ENCODE measurements at regions not wholly inside any gene's neighbourhood (a gene's known extent, or its start where the extent isn't known, plus 50 kb on each side); places are given as distances from the start of the nearest gene placed in this dataset.
"Not testable (repeated sequence)": the region's sequence is repeated elsewhere in the genome, so short reads cannot be mapped to it uniquely, and the experiment has no call there.

- no peak for DNase-seq
- Histone ChIP-seq H3K27me3 (ENCODE audit: insufficient read depth) (no peaks in the 10 kb centered on the region; the same call in 1 of the 2 replicates), H3K9me3 (no peaks in the 10 kb centered on the region), H3K9ac (no peak overlapping the region), H3K4me3 (ENCODE audit: low read depth in 2 of 2, low read length in 1 of 2) (no peak overlapping the region), H3K4me2 (no peak overlapping the region; the same call in 1 of the 2 replicates), H3F3A (replicated peaks; ENCODE audit: insufficient read depth) (peaks cover 48% of the 10 kb centered on the region), H3K4me1 (ENCODE audit: control insufficient read depth in 1 of 2, insufficient read depth in 2 of 2, low read depth in 1 of 2, low read length in 1 of 2) (peaks cover 0 to 16% of the 10 kb centered on the region in 2 experiments; a peak in 1 of 4 replicates), H3K36me3 (replicated peaks in 1 of 2; ENCODE audit: control insufficient read depth in 1 of 2, insufficient read depth in 2 of 2, low read length in 1 of 2) (no peaks in the 10 kb centered on the region), H4K20me1 (ENCODE audit: insufficient read depth) (no peaks in the 10 kb centered on the region), H3K9me2 (no peaks in the 10 kb centered on the region), H3K27ac (ENCODE audit: low read depth in 2 of 2, low read length in 1 of 2) (peak overlapping the region in 1 of 2 experiments; percentile 88; a peak in 2 of 4 replicates), H2AFZ (ENCODE audit: low read depth) (no peak overlapping the region), H3K79me2 (ENCODE audit: insufficient read depth) (no peaks in the 10 kb centered on the region)
- CTCF ChIA-PET = no interaction called here
- TF ChIP-seq SIN3A (IDR thresholded peaks at IDR 0.05; ENCODE audit: borderline replicate concordance, low read depth, low read length) (no peak), GATA2 (CRISPR knock-in tag; IDR thresholded peaks at IDR 0.05) (no peak), YY1 (IDR thresholded peaks at IDR 0.05; ENCODE audit: low read depth) (no peak), POLR2AphosphoS5 (IDR thresholded peaks at IDR 0.05; ENCODE audit: low read depth, low read length) (no peak), FOXM1 (IDR thresholded peaks at IDR 0.05; ENCODE audit: low read depth) (no peak), RXRA (IDR thresholded peaks at IDR 0.05; ENCODE audit: borderline replicate concordance, low read depth) (no peak), ELF1 (IDR thresholded peaks at IDR 0.05) (no peak), NFIC (IDR thresholded peaks at IDR 0.05; ENCODE audit: borderline replicate concordance) (no peak), MEF2A (IDR thresholded peaks at IDR 0.05; ENCODE audit: borderline replicate concordance, low read depth) (no peak)
- WGBS (ENCODE audit: low lambda C conversion rate) = 49% methylated on average over 6 of the region's 6 CpGs
- POLR2A ChIA-PET = no interaction called here
These were observed 88.8 kb upstream of the DMRT1 start for GRCh38 chr9:752681-753200.

- H4K20me1 ChIP-seq (ENCODE audit: insufficient read depth); H3K36me3 ChIP-seq (replicated peaks in 1 of 2; ENCODE audit: control insufficient read depth in 1 of 2, insufficient read depth in 2 of 2, low read length in 1 of 2); H3K4me2 ChIP-seq; H3K4me3 ChIP-seq (ENCODE audit: low read depth in 2 of 2, low read length in 1 of 2); H3K27ac ChIP-seq (ENCODE audit: low read depth in 2 of 2, low read length in 1 of 2); H3K79me2 ChIP-seq (ENCODE audit: insufficient read depth); DNase-seq; CTCF ChIA-PET; POLR2A ChIA-PET; H3K9ac ChIP-seq; H3K9me3 ChIP-seq; H3K9me2 ChIP-seq; H3K27me3 ChIP-seq (ENCODE audit: insufficient read depth); H2AFZ ChIP-seq (ENCODE audit: low read depth): not testable (repeated sequence)
- peaks cover 48% of the 10 kb centered on the region for H3F3A ChIP-seq (replicated peaks; ENCODE audit: insufficient read depth)
- H3K4me1 ChIP-seq (ENCODE audit: control insufficient read depth in 1 of 2, insufficient read depth in 2 of 2, low read depth in 1 of 2, low read length in 1 of 2) = peaks cover 0 to 16% of the 10 kb centered on the region in 2 experiments; a peak in 1 of 4 replicates
- WGBS (ENCODE audit: low lambda C conversion rate) = 26% methylated on average over 9 of the region's 9 CpGs
These were observed 87.8 kb upstream of the DMRT1 start for GRCh38 chr9:753734-754133.

GRCh38 chr9:754150-754931 lies 87.2 kb upstream of the DMRT1 start:
- POLR2A ChIA-PET = no interaction called here
- WGBS (ENCODE audit: low lambda C conversion rate) = 21% methylated on average over 8 of the region's 9 CpGs
- TF ChIP-seq FOXJ3 (CRISPR knock-in tag; IDR thresholded peaks at IDR 0.05) = no peak
- peak; percentile 15 for TF ChIP-seq CTCF (IDR thresholded peaks at IDR 0.05)

More at GRCh38 chr9:754150-754931, 87.2 kb upstream of the DMRT1 start:
- no peaks in the 10 kb centered on the region for H3K9me2 ChIP-seq
- H3K79me2 ChIP-seq (ENCODE audit: insufficient read depth) = no peaks in the 10 kb centered on the region
- no peaks in the 10 kb centered on the region for H4K20me1 ChIP-seq (ENCODE audit: insufficient read depth)
- H3K27me3 ChIP-seq (ENCODE audit: insufficient read depth) = peaks cover 12% of the 10 kb centered on the region; the same call in 1 of the 2 replicates
- CTCF ChIA-PET = no interaction called here
- H3K4me2 ChIP-seq = no peak overlapping the region
- no peak overlapping the region for H3K4me3 ChIP-seq (ENCODE audit: low read depth in 2 of 2, low read length in 1 of 2)
- H2AFZ ChIP-seq (ENCODE audit: low read depth) = no peak overlapping the region
- H3F3A ChIP-seq (replicated peaks; ENCODE audit: insufficient read depth) = peaks cover 48% of the 10 kb centered on the region
- no peak for DNase-seq
- no peaks in the 10 kb centered on the region for H3K9me3 ChIP-seq
- peaks cover 0 to 16% of the 10 kb centered on the region in 2 experiments; a peak in 1 of 4 replicates for H3K4me1 ChIP-seq (ENCODE audit: control insufficient read depth in 1 of 2, insufficient read depth in 2 of 2, low read depth in 1 of 2, low read length in 1 of 2)
- no peak overlapping the region for H3K27ac ChIP-seq (ENCODE audit: low read depth in 2 of 2, low read length in 1 of 2)
- no peaks in the 10 kb centered on the region for H3K36me3 ChIP-seq (replicated peaks in 1 of 2; ENCODE audit: control insufficient read depth in 1 of 2, insufficient read depth in 2 of 2, low read length in 1 of 2)
- H3K9ac ChIP-seq = no peak overlapping the region

Data from SK-N-SH (cell line).